GM12878 (cell line): ENCODE measurements at regions not wholly inside any gene's neighbourhood (a gene's known extent, or its start where the extent isn't known, plus 50 kb on each side); places are given as distances from the start of the nearest gene placed in this dataset.

Source experiments
- ATAC-seq: fragments of 200-7000 bp; cut with Tn5 transposase; 3 replicates; pipeline ENCODE4 v1.9.1; 2020; ENCODE audit warnings: mild to moderate bottlenecking, moderate library complexity
- BruUV-seq: library from RNA; stranded (reverse); fragments of 400-500 nt; replicated peaks from 2 replicates; lab custom pipeline; 2021; lab: Mats Ljungman, UMichigan
- CTCF ChIA-PET: fragments of 300-600 bp; sonication (Branson Sonifier 250); formaldehyde crosslinking; extraction: SDS; loops from one replicate; lab custom pipeline; 2021; ENCODE audit warnings: inconsistent platforms; lab: Yijun Ruan, JAX
- POLR2A ChIA-PET: fragments of 350-600 bp; formaldehyde crosslinking; extraction: SDS; loops from one replicate; lab custom pipeline; 2021; ENCODE audit warnings: inconsistent platforms; lab: Charles Lee
- RAD21 ChIA-PET: fragments of 300-600 bp; sonication (Branson Sonifier 250); formaldehyde crosslinking; loops from one replicate; lab custom pipeline; 2023; ENCODE audit warnings: antibody characterized with exemption; ENCODE audit not compliant: unreplicated experiment; lab: Charles Lee
- SMC1A ChIA-PET: fragments of 300-600 bp; sonication (Branson Sonifier 250); formaldehyde crosslinking; loops from one replicate; lab custom pipeline; 2023; ENCODE audit not compliant: unreplicated experiment, uncharacterized antibody; lab: Charles Lee
- DNase-seq: peaks from one replicate; pipeline ENCODE4 v3.0.0-alpha.2; 2011; ENCODE audit warnings: low read depth, low spot score
- FAIRE-seq: peaks from 3 replicates; lab custom pipeline; 2011; peaks lifted over from hg19 to GRCh38; lab: Jason Lieb, UNC
- H2AFZ ChIP-seq: 2 replicates; pipeline ENCODE4 v1.6.0; 2011; ENCODE audit warnings: low read depth, low read length, control low read depth; ENCODE audit not compliant: control insufficient read depth
- H3K27ac ChIP-seq: 2 replicates; pipeline ENCODE4 v1.5.1; 2011; ENCODE audit warnings: control low read depth; ENCODE audit not compliant: control insufficient read depth, insufficient read depth
- H3K27me3 ChIP-seq, 2 experiments: replicated peaks in 1 of 2; 2 replicates each; pipeline versions ENCODE4 v1.6.0 to v1.6.1; 2011; ENCODE audit warnings: low read length in 1 of 2; ENCODE audit not compliant: control insufficient read depth in 2 of 2, insufficient read depth in 2 of 2
- H3K36me3 ChIP-seq, 2 experiments: 2 replicates each; pipeline ENCODE4 v1.5.1; 2011; ENCODE audit warnings: low read length in 1 of 2; ENCODE audit not compliant: control insufficient read depth in 2 of 2, insufficient read depth in 2 of 2
- H3K4me1 ChIP-seq: 2 replicates; pipeline ENCODE4 v1.6.1; 2011; ENCODE audit warnings: mild to moderate bottlenecking, low read length, moderate library complexity, mixed read lengths; ENCODE audit not compliant: control insufficient read depth, insufficient read depth
- H3K4me2 ChIP-seq: 2 replicates; pipeline ENCODE4 v1.6.0; 2011; ENCODE audit warnings: control low read depth; ENCODE audit not compliant: control insufficient read depth, insufficient read depth
- H3K4me3 ChIP-seq: fragments of 200-600 bp; sonication (generic); 2 replicates; pipeline ENCODE4 v1.5.1; 2016
- H3K79me2 ChIP-seq: 2 replicates; pipeline ENCODE4 v1.6.0; 2011; ENCODE audit warnings: low read length; ENCODE audit not compliant: control insufficient read depth, insufficient read depth
- H3K9ac ChIP-seq: 2 replicates; pipeline ENCODE4 v1.8.0; 2011; ENCODE audit warnings: low read length, control low read depth, mixed read lengths; ENCODE audit not compliant: control insufficient read depth, insufficient read depth
- H3K9me3 ChIP-seq: replicated peaks from 3 replicates; pipeline ENCODE4 v1.5.1; 2011; ENCODE audit warnings: mild to moderate bottlenecking, low read length; ENCODE audit not compliant: control insufficient read depth, insufficient read depth
- H4K20me1 ChIP-seq: 2 replicates; pipeline ENCODE4 v1.6.0; 2011; ENCODE audit not compliant: control insufficient read depth, insufficient read depth
- ATF2 ChIP-seq: IDR thresholded peaks from 2 replicates; pipeline ENCODE4 v1.6.1; 2012; ENCODE audit warnings: low read length, inconsistent platforms
- BCL3 ChIP-seq: IDR thresholded peaks from 2 replicates; pipeline ENCODE4 v1.6.1; 2011; ENCODE audit warnings: borderline replicate concordance, low read depth, mild to moderate bottlenecking, moderate library complexity, low read length; ENCODE audit not compliant: insufficient read depth, poor library complexity, severe bottlenecking
- CBFB ChIP-seq: IDR thresholded peaks from 2 replicates; pipeline ENCODE4 v1.6.1; 2016; ENCODE audit warnings: antibody characterized with exemption, low read depth
- EP300 ChIP-seq, 2 experiments: fragments of 150-350 bp in 1 of 2; IDR thresholded peaks; 2 replicates each; pipeline ENCODE4 v1.6.1; 2011 to 2012; ENCODE audit warnings: low read depth in 2 of 2, low read length in 2 of 2, borderline replicate concordance in 1 of 2, improper control_type of control experiment in 1 of 2, inconsistent platforms in 1 of 2; ENCODE audit not compliant: control insufficient read depth in 1 of 2
- ESRRA ChIP-seq: IDR thresholded peaks from 2 replicates; pipeline ENCODE4 v1.6.1; 2012; ENCODE audit warnings: mild to moderate bottlenecking, low read length, improper control_type of control experiment
- EZH2 ChIP-seq: IDR thresholded peaks from 2 replicates; pipeline ENCODE4 v1.6.1; 2012; ENCODE audit warnings: low read depth, mild to moderate bottlenecking, control low read depth, inconsistent platforms, low read length, borderline replicate concordance; ENCODE audit not compliant: control insufficient read depth
- NFIC ChIP-seq: IDR thresholded peaks from 2 replicates; pipeline ENCODE4 v1.6.1; 2012; ENCODE audit warnings: low read depth, mild to moderate bottlenecking, inconsistent platforms, low read length, moderate library complexity
- PAX5 ChIP-seq: IDR thresholded peaks from 2 replicates; pipeline ENCODE4 v1.6.1; 2011; ENCODE audit warnings: low read depth, low read length, borderline replicate concordance
- RBBP5 ChIP-seq: fragments of 200-600 bp; sonication (generic); conservative IDR thresholded peaks from 2 replicates; pipeline ENCODE4 v1.6.1; 2016
- ZBTB4 ChIP-seq: fragments of 450-650 bp; formaldehyde crosslinking; IDR thresholded peaks from 2 replicates; pipeline ENCODE4 v1.4.0; 2022; ENCODE audit warnings: mild to moderate bottlenecking, moderate library complexity
- WGBS: methylation state at CpG from one replicate; pipeline ENCODE4 v1.1.6; 2016; ENCODE audit warnings: low lambda C conversion rate; ENCODE audit not compliant: insufficient replicate concordance, insufficient coverage; ENCODE audit errors: missing lambda C conversion rate; 5-methylcytosine and 5-hydroxymethylcytosine counted together
- in situ Hi-C: fragments of 300-500 bp; cut with MboI; formaldehyde crosslinking; loops from 9 replicates; pipeline ENCODE4 v1.14.3; 2018; ENCODE audit warnings: mixed read lengths
- intact Hi-C: fragments of 100-400 bp; cut with micrococcal nuclease; formaldehyde crosslinking; loops from one replicate; pipeline ENCODE4 v1.14.2; 2022; ENCODE audit not compliant: unreplicated experiment

GRCh38 chr4:122525865-122526264 lies 69.3 kb upstream of the IL2 start:
- Histone ChIP-seq H3K27ac (no peak overlapping the region), H3K27me3 (no peaks in the 10 kb centered on the region; a peak in 1 of 4 replicates), H3K4me2 (no peak overlapping the region), H3K79me2 (no peaks in the 10 kb centered on the region), H3K4me1 (no peaks in the 10 kb centered on the region), H4K20me1 (no peaks in the 10 kb centered on the region; the same call in 1 of the 2 replicates), H3K9me3 (no peaks in the 10 kb centered on the region), H3K36me3 (no peaks in the 10 kb centered on the region), H3K9ac (no peak overlapping the region), H3K4me3 (no peak overlapping the region), H2AFZ (no peak overlapping the region)
- TF ChIP-seq ATF2 (no peak), RBBP5 (no peak), EZH2 (no peak), CBFB (no peak), PAX5 (no peak), ESRRA (no peak), ZBTB4 (no peak), EP300 (IDR thresholded peaks at IDR 0.05; ENCODE audit: borderline replicate concordance in 1 of 2, control insufficient read depth in 1 of 2, low read depth in 2 of 2, low read length in 2 of 2) (no peak), NFIC (no peak), BCL3 (no peak)
- ChIA-PET POLR2A (no interaction called here), CTCF (no interaction called here), RAD21 (no interaction called here), SMC1A (no interaction called here)
- no peak for DNase-seq
- BruUV-seq, result no TSS peak
- intact Hi-C loops, result no loop called here
- FAIRE-seq, result no peak
- 44% methylated on average over 1 of the region's 1 CpG for WGBS
- ATAC-seq, result no peak
- in situ Hi-C loops, result no loop called here
